ENCODE measurements at regions not wholly inside any gene's neighbourhood (a gene's known extent, or its start where the extent isn't known, plus 50 kb on each side); places are given as distances from the start of the nearest gene placed in this dataset.

- no peak overlapping the region for H2AFZ ChIP-seq (ENCODE audit: low read length)
- H3K27me3 ChIP-seq (ENCODE audit: insufficient read depth, low read length): no peaks in the 10 kb centered on the region
- no peaks in the 10 kb centered on the region for H3K23me2 ChIP-seq (ENCODE audit: insufficient read length, low read depth, low read length, poor library complexity, severe bottlenecking)
- H3K9me3 Mint-ChIP-seq: no peaks in the 10 kb centered on the region
- no peak overlapping the region for H4K91ac ChIP-seq (ENCODE audit: insufficient read length, low read depth, low read length)
- H3K4me2 ChIP-seq (ENCODE audit: insufficient read depth, insufficient read length, low read length): no peak overlapping the region
- H3K18ac ChIP-seq (ENCODE audit: insufficient read length, low read depth, low read length): no peak overlapping the region
- H2AK5ac ChIP-seq (ENCODE audit: insufficient read length, low read length): no peak overlapping the region
- H3K4me1 ChIP-seq (ENCODE audit: insufficient read depth, low read length): no peaks in the 10 kb centered on the region; the same call in 1 of the 2 replicates
- H2BK15ac ChIP-seq (ENCODE audit: low read depth, low read length): no peak overlapping the region
- no peaks in the 10 kb centered on the region; a peak in 1 of 7 replicates for H3K36me3 Mint-ChIP-seq (ENCODE audit: insufficient read depth in 1 of 3, low read depth in 3 of 3)
- no peaks in the 10 kb centered on the region for H3K79me1 ChIP-seq (ENCODE audit: insufficient read depth, low read depth, low read length, poor library complexity, severe bottlenecking)
- peaks cover 4% of the 10 kb centered on the region; the same call in 1 of the 2 replicates for H3K27me3 Mint-ChIP-seq (ENCODE audit: low read depth)
- H3K4ac ChIP-seq (ENCODE audit: low read depth, low read length): no peak overlapping the region
- H4K5ac ChIP-seq (ENCODE audit: insufficient read length, low read depth, low read length): no peak overlapping the region
- H2BK5ac ChIP-seq (ENCODE audit: insufficient read length, low read length): no peak overlapping the region
- H3K23ac ChIP-seq (ENCODE audit: insufficient read length, low read depth, low read length): no peak overlapping the region
- H3K27ac ChIP-seq (ENCODE audit: insufficient read length, low read depth, low read length): no peak overlapping the region
- H3K9me3 ChIP-seq (ENCODE audit: control insufficient read depth, low read depth, low read length): no peaks in the 10 kb centered on the region
- TF ChIP-seq CTCF (conservative IDR thresholded peaks at IDR 0.05): no peak
- H3K4me1 Mint-ChIP-seq: peaks cover 14 to 23% of the 10 kb centered on the region in 2 experiments
- H4K8ac ChIP-seq (replicated peaks; ENCODE audit: insufficient read length, low read depth, low read length): no peak overlapping the region
- no peaks in the 10 kb centered on the region for H4K20me1 ChIP-seq (ENCODE audit: control insufficient read depth, insufficient read depth, insufficient read length)
- H3K4me3 Mint-ChIP-seq: no peak overlapping the region
- no peak overlapping the region for H2BK120ac ChIP-seq (ENCODE audit: low read depth, low read length, poor library complexity, severe bottlenecking)
- WGBS (ENCODE audit: extremely low coverage, insufficient read length, low lambda C conversion rate): no CpG with 5 or more reads among the region's 6 CpGs
- no peak overlapping the region for H3K27ac Mint-ChIP-seq
- no peak overlapping the region for H2BK20ac ChIP-seq (ENCODE audit: low read depth, low read length, poor library complexity, severe bottlenecking)
- H3T11ph ChIP-seq (ENCODE audit: low read length): no peak overlapping the region
- no peaks in the 10 kb centered on the region for H3K79me2 ChIP-seq (ENCODE audit: insufficient read depth, low read length)
- no peak overlapping the region for H3K14ac ChIP-seq (ENCODE audit: insufficient read depth, low read length)
- no peak overlapping the region for H2BK12ac ChIP-seq (ENCODE audit: insufficient read length, low read depth, low read length)
- no peak for DNase-seq
- no peak overlapping the region for H3K9ac ChIP-seq (ENCODE audit: extremely low read depth, insufficient read length, low read length)
- H3K56ac ChIP-seq (ENCODE audit: insufficient read length, low read depth, low read length): no peak overlapping the region
Observed at GRCh38 chr3:40872258-40872920, 326.9 kb upstream of the CTNNB1 start.

Measured in H9 (cell line).